MM.1S (cell line): ENCODE measurements at regions not wholly inside any gene's neighbourhood (a gene's known extent, or its start where the extent isn't known, plus 50 kb on each side); places are given as distances from the start of the nearest gene placed in this dataset.

Experiments
- DNase-seq: peaks from one replicate; pipeline ENCODE4 v3.0.0-alpha.2; 2015
- H2AFZ ChIP-seq: fragments of 300-600 bp; sonication (generic); 2 replicates; pipeline ENCODE4 v1.6.0; 2016; ENCODE audit warnings: antibody characterized with exemption, low read length
- H3F3A ChIP-seq: fragments of 300-600 bp; sonication (generic); 2 replicates; pipeline ENCODE4 v1.6.1; 2016; ENCODE audit warnings: mild to moderate bottlenecking, antibody characterized with exemption, low read length, moderate library complexity, mixed read lengths; ENCODE audit not compliant: insufficient read depth
- H3K27ac ChIP-seq: fragments of 300-600 bp; sonication (generic); 2 replicates; pipeline ENCODE4 v1.5.1; 2016; ENCODE audit warnings: mild to moderate bottlenecking, low read length
- H3K27me3 ChIP-seq: fragments of 300-600 bp; sonication (generic); replicated peaks from 2 replicates; pipeline ENCODE4 v1.6.0; 2016; ENCODE audit warnings: low read length; ENCODE audit not compliant: insufficient read depth
- H3K36me3 ChIP-seq: fragments of 300-600 bp; sonication (generic); replicated peaks from 2 replicates; pipeline ENCODE4 v1.6.1; 2016; ENCODE audit warnings: mild to moderate bottlenecking, low read length, mixed read lengths; ENCODE audit not compliant: insufficient read depth
- H3K4me1 ChIP-seq: fragments of 300-600 bp; sonication (generic); 2 replicates; pipeline ENCODE4 v1.6.1; 2016; ENCODE audit warnings: low read length, mixed read lengths
- H3K4me2 ChIP-seq: fragments of 300-600 bp; sonication (generic); 2 replicates; pipeline ENCODE4 v1.6.0; 2016; ENCODE audit warnings: low read depth, low read length
- H3K4me3 ChIP-seq: fragments of 300-600 bp; sonication (generic); 2 replicates; pipeline ENCODE4 v1.5.1; 2016; ENCODE audit warnings: low read length, mixed read lengths
- H3K79me2 ChIP-seq: fragments of 300-600 bp; sonication (generic); 2 replicates; pipeline ENCODE4 v1.6.1; 2016; ENCODE audit warnings: mixed run types, low read length, mixed read lengths
- H3K9ac ChIP-seq: fragments of 300-600 bp; sonication (generic); 2 replicates; pipeline ENCODE4 v1.6.1; 2016; ENCODE audit warnings: low read length, mixed read lengths
- H3K9me2 ChIP-seq: fragments of 300-600 bp; sonication (generic); replicated peaks from 2 replicates; pipeline ENCODE4 v1.6.1; 2016; ENCODE audit warnings: mild to moderate bottlenecking, low read length, mixed read lengths; ENCODE audit not compliant: insufficient read depth
- H3K9me3 ChIP-seq: fragments of 300-600 bp; sonication (generic); replicated peaks from 2 replicates; pipeline ENCODE4 v1.6.1; 2016; ENCODE audit warnings: mild to moderate bottlenecking, low read length, mixed read lengths; ENCODE audit not compliant: insufficient read depth
- H4K20me1 ChIP-seq: fragments of 300-600 bp; sonication (generic); 2 replicates; pipeline ENCODE4 v1.6.1; 2016; ENCODE audit warnings: mild to moderate bottlenecking, low read length, moderate library complexity, mixed read lengths; ENCODE audit not compliant: insufficient read depth
- CTCF ChIP-seq: fragments of 300-600 bp; sonication (generic); IDR thresholded peaks from 2 replicates; pipeline ENCODE4 v1.5.1; 2016; ENCODE audit warnings: antibody characterized with exemption, low read length, mixed read lengths
- EZH2 ChIP-seq: fragments of 300-600 bp; sonication (generic); optimal IDR thresholded peaks from 2 replicates; pipeline ENCODE3; 2017; ENCODE audit warnings: low read depth, mild to moderate bottlenecking, antibody characterized with exemption, low read length, mixed read lengths
- EZH2phosphoT487 ChIP-seq: fragments of 300-600 bp; sonication (generic); IDR thresholded peaks from 2 replicates; pipeline ENCODE4 v1.6.1; 2018; ENCODE audit warnings: antibody characterized with exemption, low read length

- no peaks in the 10 kb centered on the region for H3K9me2 ChIP-seq
Observed at GRCh38 chr14:53871951-53872350, 84.7 kb downstream of the BMP4 start.

GRCh38 chr14:53871011-53871410 lies 85.6 kb downstream of the BMP4 start:
- Histone ChIP-seq H3F3A (no peaks in the 10 kb centered on the region), H3K9ac (no peak overlapping the region), H3K27ac (no peak overlapping the region), H3K9me3 (no peaks in the 10 kb centered on the region), H3K27me3 (no peaks in the 10 kb centered on the region), H3K4me3 (no peak overlapping the region), H4K20me1 (no peaks in the 10 kb centered on the region), H3K9me2 (no peaks in the 10 kb centered on the region), H3K79me2 (no peaks in the 10 kb centered on the region), H3K36me3 (no peaks in the 10 kb centered on the region), H2AFZ (no peak overlapping the region), H3K4me1 (no peaks in the 10 kb centered on the region), H3K4me2 (no peak overlapping the region)
- no peak for TF ChIP-seq EZH2phosphoT487
- TF ChIP-seq EZH2 = no peak
- TF ChIP-seq CTCF = no peak
- DNase-seq = no peak

More at GRCh38 chr14:53871951-53872350, 84.7 kb downstream of the BMP4 start:
- Histone ChIP-seq H3K79me2 (no peaks in the 10 kb centered on the region), H3K9ac (no peak overlapping the region), H3K4me2 (no peak overlapping the region), H3K36me3 (no peaks in the 10 kb centered on the region), H3K27me3 (no peaks in the 10 kb centered on the region), H3K4me1 (no peaks in the 10 kb centered on the region), H3K27ac (no peak overlapping the region), H3K4me3 (no peak overlapping the region), H3K9me3 (no peaks in the 10 kb centered on the region), H3F3A (no peaks in the 10 kb centered on the region), H2AFZ (no peak overlapping the region), H4K20me1 (no peaks in the 10 kb centered on the region)
- no peak for DNase-seq
- TF ChIP-seq EZH2 (no peak), CTCF (no peak), EZH2phosphoT487 (no peak)

GRCh38 chr14:53865711-53866110 lies 90.9 kb downstream of the BMP4 start:
- no peak overlapping the region for H3K4me2 ChIP-seq
- no peak overlapping the region for H3K9ac ChIP-seq
- H3K36me3 ChIP-seq = no peaks in the 10 kb centered on the region
- H3K9me3 ChIP-seq = no peaks in the 10 kb centered on the region
- no peaks in the 10 kb centered on the region for H3K79me2 ChIP-seq
- H3K27me3 ChIP-seq = no peaks in the 10 kb centered on the region
- H2AFZ ChIP-seq = no peak overlapping the region
- no peaks in the 10 kb centered on the region for H3K9me2 ChIP-seq
- no peak overlapping the region for H3K27ac ChIP-seq
- no peak overlapping the region for H3K4me3 ChIP-seq
- no peak for DNase-seq
- H3K4me1 ChIP-seq = no peaks in the 10 kb centered on the region
- no peaks in the 10 kb centered on the region for H4K20me1 ChIP-seq
- no peaks in the 10 kb centered on the region for H3F3A ChIP-seq
- TF ChIP-seq CTCF = no peak
- no peak for TF ChIP-seq EZH2
- no peak for TF ChIP-seq EZH2phosphoT487
